ENCODE measurements at regions not wholly inside any gene's neighbourhood (a gene's known extent, or its start where the extent isn't known, plus 50 kb on each side); places are given as distances from the start of the nearest gene placed in this dataset.
A peak's percentile ranks its signal among the peaks of the same experiment; 100 is the strongest.
"Not testable (repeated sequence)": the region's sequence is repeated elsewhere in the genome, so short reads cannot be mapped to it uniquely, and the experiment has no call there.

DNA sequence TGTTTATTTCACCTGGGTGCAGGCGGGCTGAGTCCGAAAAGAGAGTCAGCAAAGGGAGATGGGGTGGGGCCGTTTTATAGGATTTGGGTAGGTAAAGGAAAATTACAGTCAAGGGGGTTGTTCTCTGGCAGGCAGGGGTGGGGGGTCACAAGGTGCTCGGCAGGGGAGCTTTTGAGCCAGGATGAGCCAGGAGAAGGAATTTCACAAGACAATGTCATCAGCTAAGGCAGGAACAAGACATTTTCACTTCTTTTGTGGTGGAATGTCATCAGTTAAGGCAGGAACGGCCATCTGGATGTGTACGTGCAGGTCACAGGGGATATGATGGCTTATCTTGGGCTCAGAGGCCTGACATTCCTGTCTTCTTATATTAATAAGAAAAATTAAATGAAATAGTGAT is 115.8 kb upstream of the KCNJ3 start:
- not testable (repeated sequence) for DNase-seq (ENCODE audit: low spot score)

DNA sequence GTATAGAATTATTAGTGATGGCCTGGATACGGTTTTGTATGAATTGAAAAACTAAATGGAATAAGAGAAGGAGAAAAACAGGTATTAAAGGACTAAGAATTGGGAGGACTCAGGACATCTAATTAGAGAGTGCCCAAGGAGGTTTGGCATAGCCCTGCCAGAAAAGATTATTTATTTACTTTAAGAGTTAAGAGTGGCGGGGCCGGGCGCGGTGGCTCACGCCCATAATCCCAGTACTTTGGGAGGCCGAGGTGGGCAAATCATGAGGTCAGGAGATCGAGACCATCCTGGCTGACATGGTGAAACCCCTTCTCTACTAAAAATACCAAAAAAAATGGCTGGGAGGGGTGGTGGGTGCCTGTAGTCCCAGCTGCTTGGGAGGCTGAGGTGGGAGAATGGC is 115.2 kb upstream of the KCNJ3 start:
- DNase-seq (ENCODE audit: low spot score) = not testable (repeated sequence)

DNA sequence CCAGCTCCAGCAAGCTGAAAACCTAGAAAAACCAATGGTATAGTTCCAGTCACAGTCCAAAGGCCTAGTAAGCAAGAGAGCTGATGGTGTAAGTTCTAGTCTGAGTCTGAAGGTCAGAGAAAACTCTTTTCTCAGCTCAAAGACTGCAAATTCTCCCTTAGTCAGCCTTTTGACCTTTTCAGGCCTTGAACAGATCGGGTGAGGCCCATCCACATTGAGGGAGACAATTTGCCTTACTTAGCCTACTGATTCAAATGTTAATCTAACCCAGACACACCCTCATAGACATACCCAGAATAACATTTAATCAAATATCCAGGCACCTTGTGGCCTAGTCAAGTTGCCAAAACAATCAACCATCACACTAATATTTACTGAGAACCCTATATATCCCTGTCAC is 110.8 kb upstream of the KCNJ3 start:
- no peak for DNase-seq (ENCODE audit: low spot score)

DNA sequence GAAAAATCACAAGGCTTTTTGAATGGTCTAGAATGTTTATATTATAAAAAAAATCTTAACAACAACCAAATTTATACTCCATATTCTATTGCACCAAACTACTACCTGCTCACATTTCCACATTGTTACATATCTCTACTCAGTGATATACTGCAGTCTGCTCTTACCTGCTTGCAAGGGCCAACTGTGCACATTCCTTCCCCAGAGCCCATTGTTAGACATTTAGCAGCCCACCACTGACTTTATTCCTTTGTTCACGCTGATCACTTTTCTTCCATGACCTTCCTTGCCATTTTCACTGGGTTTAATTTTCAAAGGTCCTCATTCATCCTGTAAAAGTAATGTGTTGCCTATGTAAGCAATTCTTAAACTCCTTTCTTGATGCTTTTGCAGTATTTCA is 109.7 kb upstream of the KCNJ3 start:
- DNase-seq (ENCODE audit: low spot score) = no peak

DNA sequence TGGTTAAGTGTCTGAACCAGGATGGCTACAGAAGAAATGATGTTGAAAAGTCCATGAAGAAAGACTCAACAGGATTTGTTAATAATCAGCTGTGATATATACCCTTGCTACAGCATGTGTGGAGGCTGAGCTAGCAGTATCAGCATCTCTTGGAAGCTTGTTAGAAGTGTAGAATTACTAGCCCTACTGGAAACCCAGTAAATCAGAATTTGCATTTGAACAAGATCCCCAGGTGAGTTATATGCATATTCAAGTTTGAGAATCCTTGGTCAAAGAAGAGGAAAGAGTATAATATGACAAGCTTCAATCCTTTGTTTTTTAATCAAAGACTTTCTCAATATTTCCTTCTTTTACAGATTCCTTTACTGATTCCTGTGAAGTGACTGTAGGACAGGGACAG is 109.0 kb upstream of the KCNJ3 start:
- no peak for DNase-seq (ENCODE audit: low spot score)

DNA sequence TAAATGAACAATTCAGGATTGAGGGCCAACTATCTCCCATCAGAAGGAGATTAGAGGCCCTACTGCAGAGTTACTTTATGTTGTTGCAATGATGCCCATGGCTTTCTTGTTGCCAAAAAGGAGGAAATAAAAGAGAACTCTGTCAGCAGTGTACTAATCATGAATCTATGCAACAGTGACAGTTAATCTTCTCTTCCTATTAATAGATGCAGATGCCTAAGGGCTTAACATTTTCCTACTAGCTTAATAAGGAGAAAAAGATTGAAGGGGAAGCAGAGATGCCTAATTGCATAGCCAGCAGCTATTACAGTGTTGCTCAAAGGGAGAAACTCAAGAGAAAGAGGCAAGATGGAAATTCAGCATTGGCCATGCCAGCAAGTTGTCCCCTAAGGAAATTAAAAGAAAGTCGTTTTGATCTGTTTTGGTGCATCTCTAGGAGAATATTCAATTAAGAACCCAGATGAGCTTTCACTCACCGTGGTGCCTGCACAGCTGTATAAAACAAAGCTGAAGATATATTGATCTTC is 107.1 kb upstream of the KCNJ3 start:
- DNase-seq (ENCODE audit: low spot score) = no peak

DNA sequence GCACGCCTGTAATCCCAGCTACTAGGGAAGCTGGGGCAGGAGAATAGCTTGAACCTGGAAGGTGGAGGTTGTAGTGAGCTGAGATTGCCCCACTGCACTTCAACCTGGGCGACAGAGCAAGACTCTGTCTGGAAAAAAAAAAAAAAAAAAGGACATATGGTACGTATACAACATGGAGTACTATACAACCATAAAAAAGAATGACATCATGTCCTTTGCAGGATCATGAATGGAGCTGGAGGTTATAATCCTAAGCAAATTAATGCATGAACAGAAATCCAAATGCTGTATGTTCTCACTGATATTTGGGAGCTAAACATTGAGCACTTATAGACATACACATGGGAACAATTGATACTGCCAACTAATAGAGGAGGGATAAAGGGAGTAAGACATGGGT is 99.3 kb upstream of the KCNJ3 start:
- DNase-seq (ENCODE audit: low spot score) = no peak

DNA sequence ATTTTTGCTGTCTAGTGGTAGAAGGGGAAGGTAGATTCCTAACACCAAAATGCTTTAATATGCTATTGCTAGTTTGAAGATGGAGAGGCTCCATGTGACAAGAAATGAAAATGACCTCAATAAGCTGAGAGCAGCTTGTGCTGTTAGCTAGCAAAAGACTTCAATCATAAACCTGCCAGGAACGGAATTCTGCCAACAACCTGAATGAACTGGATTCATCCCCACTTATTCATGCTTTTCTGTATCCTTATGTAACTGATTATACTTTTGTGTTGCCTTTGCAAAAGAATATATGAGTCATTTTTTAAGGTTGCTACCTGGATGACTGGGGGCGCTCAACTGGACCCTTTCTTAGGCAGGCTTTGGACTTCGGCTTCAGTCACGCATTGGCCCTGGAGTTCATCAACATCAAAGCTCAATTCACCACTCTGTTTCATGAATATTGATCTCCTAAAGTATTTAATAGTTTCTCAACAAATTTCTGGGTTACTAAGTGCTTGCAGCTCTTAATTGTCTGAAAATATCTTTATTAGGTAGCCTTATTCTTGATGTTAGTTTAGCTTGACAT is 97.5 kb upstream of the KCNJ3 start:
- no peak for DNase-seq (ENCODE audit: low spot score)

DNA sequence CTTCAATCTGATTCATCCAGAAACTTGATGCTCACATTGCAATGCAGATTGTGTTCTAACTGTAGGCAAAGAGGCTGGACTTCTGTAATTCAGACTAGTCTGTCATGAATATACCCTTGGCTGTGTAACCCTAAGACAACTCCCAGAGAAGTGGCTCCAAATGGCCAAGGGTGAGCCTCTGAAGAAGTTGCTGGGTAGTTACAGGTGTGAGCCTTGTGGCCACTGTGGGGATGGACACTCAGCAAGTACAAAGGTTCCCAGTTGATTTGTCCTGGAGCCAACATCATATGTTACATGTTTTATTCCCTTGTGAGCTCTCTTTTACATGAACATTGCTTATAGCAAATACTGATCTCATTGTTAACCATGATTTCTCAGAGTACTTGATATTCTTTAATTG is 94.8 kb upstream of the KCNJ3 start:
- DNase-seq (ENCODE audit: low spot score) = no peak

DNA sequence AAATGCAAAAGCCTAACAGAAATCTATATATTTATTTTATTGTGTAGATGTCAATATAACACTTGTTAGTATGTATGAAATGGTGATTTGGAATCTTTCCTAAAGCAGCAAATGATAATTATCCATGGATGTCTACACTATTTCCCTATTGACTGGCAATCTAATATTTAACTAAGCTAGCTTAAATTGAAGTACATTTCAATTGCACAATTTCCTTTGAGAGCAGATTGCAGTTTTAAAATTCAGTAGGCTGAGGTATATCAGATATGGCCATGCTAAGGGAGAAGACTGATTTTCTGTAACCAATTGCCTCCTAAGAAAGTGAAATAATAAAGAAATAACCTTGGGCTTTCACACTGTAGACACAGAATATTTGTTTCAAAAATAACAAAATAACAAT is 90.1 kb upstream of the KCNJ3 start:
- no peak for DNase-seq (ENCODE audit: low spot score)

DNA sequence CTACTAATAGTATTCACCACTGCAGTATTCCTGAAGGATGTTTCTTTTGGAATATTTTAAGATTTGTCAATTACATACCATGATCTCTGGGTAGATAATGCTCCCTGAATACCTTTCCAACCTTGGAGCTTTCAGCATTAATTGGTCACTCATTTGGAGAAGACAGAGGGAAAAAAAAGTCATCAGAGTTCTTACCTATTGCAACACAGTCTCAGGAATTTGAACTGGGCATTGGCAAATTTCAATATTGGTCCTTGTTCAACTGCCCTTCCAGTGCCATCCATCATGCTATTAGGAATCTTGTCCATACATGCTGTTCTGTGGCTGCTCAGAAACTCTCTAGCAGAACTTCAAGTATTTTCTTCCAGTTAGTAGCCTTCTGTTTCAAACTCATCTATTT is 83.6 kb upstream of the KCNJ3 start:
- DNase-seq (ENCODE audit: low spot score) = no peak

DNA sequence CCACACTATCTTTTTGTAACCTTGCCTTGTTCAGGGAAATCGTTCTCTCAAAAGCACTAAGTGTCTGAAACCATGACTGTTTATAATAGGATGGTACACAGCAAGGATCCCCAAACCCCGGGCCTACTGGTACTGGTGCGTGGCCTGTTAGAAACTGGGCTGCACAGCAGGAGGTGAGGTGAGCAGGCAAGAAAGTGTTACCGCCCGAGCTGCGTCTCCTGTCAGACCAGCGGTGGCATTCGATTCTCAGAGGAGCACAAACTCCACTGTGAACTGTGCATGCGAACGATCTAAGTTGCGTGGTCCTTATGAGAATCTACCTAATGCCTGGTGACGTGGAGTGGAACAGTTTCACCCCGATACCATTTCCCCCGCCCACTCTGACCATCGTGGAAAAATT is 81.8 kb upstream of the KCNJ3 start:
- no peak for DNase-seq (ENCODE audit: low spot score)

DNA sequence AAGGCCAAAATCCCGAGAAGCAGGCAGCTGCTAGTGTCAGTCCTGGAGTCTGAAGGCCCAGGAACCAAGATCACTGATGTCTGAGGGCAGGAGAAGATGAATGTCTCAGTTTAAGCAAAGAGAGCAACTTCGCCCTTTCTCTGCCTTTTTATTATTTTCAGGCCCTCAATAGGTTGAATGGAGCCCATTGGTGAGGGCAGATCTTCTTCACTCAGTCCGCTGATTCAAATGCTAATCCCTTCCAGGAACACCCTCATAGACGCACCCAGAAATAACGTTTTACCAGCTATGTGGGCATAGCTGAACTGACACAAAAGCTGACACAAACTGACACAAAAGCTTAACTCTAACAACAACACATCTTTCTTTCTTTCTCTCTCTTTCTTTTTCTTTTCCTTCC is 78.0 kb upstream of the KCNJ3 start:
- no peak for DNase-seq (ENCODE audit: low spot score)

DNA sequence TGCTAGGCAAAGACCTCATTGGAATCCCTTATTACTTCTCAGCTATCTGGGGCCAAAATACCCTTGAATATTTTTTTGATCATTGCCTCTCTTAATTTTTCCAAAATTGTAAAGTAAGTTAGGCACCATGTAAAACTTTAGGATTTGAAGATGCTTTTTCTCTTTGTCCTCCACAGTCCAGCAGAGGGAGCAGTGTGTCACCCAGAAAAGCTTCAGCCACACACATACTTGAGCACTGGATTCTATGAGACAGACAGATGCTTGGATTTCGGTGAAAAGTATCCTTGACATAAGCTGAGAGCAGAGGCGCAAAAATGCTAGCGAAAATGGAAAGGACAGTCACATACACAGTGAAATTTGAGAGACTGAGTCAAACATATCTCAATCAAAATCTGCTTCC is 74.7 kb upstream of the KCNJ3 start:
- peak; percentile 19 for DNase-seq (ENCODE audit: low spot score)

DNA sequence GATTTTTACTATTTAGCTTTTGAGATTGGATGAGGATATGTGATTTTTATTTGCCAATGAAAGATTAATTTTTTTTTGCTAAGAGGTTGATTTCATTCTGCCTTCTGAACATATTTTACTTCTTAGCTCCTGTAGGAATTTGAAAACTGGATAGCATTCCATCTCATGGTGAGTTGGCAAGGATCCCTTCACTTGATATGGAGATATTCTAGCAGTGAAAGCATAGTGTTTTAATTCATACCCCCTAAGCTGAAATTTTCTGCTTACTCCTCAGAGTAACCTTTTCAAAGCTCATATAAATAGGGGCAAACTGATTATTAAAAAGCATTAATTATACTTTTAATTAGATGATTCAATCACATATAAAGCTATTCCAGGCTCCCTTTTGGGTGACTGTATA is 61.0 kb upstream of the KCNJ3 start:
- DNase-seq (ENCODE audit: low spot score) = no peak

DNA sequence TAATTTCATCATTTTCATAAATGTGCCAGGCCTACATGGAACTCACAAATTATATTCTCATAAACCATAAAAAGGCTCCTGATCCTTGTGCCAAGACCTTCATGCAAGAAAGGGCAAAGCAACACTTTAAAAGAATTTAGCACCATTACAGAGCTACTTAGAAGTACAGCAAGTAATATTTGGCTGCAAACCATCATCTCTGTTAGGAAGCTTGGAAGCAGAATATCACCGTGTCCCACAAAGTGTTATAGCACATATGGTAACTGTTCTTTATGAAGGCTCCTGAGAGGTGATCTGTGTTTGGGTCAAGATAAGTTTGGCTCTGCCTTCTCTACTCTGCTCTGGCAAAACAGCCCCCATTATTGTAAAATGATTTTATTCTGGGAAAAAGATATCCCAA is 59.7 kb upstream of the KCNJ3 start:
- no peak for DNase-seq (ENCODE audit: low spot score)

DNA sequence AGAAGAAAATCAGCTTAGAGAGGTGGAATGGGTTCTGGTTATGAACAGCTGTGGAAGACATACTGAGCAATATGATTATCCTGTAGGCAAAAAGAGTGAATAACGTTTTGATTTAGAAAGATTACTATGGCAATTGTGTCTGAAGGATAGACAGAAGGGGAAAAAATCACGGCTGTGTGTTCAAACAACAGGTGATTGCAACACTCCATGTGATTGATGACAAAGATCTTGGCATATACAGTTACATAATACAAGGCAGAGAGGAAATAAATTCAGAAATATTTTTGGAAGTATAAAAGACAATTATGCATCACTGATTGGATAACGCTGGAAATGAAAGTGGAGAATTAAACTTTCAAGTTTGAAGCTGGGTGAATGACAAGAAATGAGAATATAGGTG is 58.5 kb upstream of the KCNJ3 start:
- DNase-seq (ENCODE audit: low spot score) = no peak
